ENCODE measurements at regions not wholly inside any gene's neighbourhood (a gene's known extent, or its start where the extent isn't known, plus 50 kb on each side); places are given as distances from the start of the nearest gene placed in this dataset.

- Histone ChIP-seq H3K9me3 (ENCODE audit: control insufficient read depth in 2 of 2, insufficient read depth in 1 of 2, low read length in 1 of 2) (peaks cover 0 to 2% of the 10 kb centered on the region in 2 donors), H3K27me3 (ENCODE audit: control insufficient read depth in 2 of 2, insufficient read depth in 1 of 2, low read length in 1 of 2) (no peaks in the 10 kb centered on the region), H3K4me3 (ENCODE audit: low read length in 2 of 2) (no peak overlapping the region), H3K36me3 (ENCODE audit: control insufficient read depth in 2 of 2, insufficient read depth in 2 of 2, low read length in 1 of 2) (no peaks in the 10 kb centered on the region), H3K4me1 (ENCODE audit: control insufficient read depth in 2 of 2, insufficient read depth in 2 of 2, low read length in 2 of 2) (no peaks in the 10 kb centered on the region), H3K27ac (ENCODE audit: low read depth in 1 of 2, low read length in 1 of 2) (no peak overlapping the region)
- no peak for DNase-seq (ENCODE audit: low read depth in 6 of 9, low spot score in 9 of 9)
Observed at GRCh38 chr1:217181756-217182155, 449.1 kb downstream of the GPATCH2 start.

- Histone ChIP-seq H3K9me3 (ENCODE audit: control insufficient read depth in 2 of 2, insufficient read depth in 1 of 2, low read length in 1 of 2) (no peaks in the 10 kb centered on the region), H3K36me3 (ENCODE audit: control insufficient read depth in 2 of 2, insufficient read depth in 2 of 2, low read length in 1 of 2) (no peaks in the 10 kb centered on the region), H3K4me1 (ENCODE audit: control insufficient read depth in 2 of 2, insufficient read depth in 2 of 2, low read length in 2 of 2) (no peaks in the 10 kb centered on the region), H3K27me3 (ENCODE audit: control insufficient read depth in 2 of 2, insufficient read depth in 1 of 2, low read length in 1 of 2) (no peaks in the 10 kb centered on the region), H3K27ac (ENCODE audit: low read depth in 1 of 2, low read length in 1 of 2) (no peak overlapping the region), H3K4me3 (ENCODE audit: low read length in 2 of 2) (no peak overlapping the region)
- WGBS = 89% methylated on average over 3 of the region's 3 CpGs
- no peak for DNase-seq (ENCODE audit: low read depth in 6 of 9, low spot score in 9 of 9)
Observed at GRCh38 chr1:217181176-217181746, 449.6 kb downstream of the GPATCH2 start.

- WGBS = 74% methylated on average over 4 of the region's 4 CpGs
- H3K27me3 ChIP-seq (ENCODE audit: control insufficient read depth in 2 of 2, insufficient read depth in 1 of 2, low read length in 1 of 2) = no peaks in the 10 kb centered on the region
- H3K9me3 ChIP-seq (ENCODE audit: control insufficient read depth in 2 of 2, insufficient read depth in 1 of 2, low read length in 1 of 2) = no peaks in the 10 kb centered on the region
- no peak overlapping the region for H3K4me3 ChIP-seq (ENCODE audit: low read length in 2 of 2)
- no peaks in the 10 kb centered on the region for H3K36me3 ChIP-seq (ENCODE audit: control insufficient read depth in 2 of 2, insufficient read depth in 2 of 2, low read length in 1 of 2)
- no peaks in the 10 kb centered on the region for H3K4me1 ChIP-seq (ENCODE audit: control insufficient read depth in 2 of 2, insufficient read depth in 2 of 2, low read length in 2 of 2)
- DNase-seq (ENCODE audit: low read depth in 6 of 9, low spot score in 9 of 9) = no peak
- no peak overlapping the region for H3K27ac ChIP-seq (ENCODE audit: low read depth in 1 of 2, low read length in 1 of 2)
Observed at GRCh38 chr1:217180443-217180842, 450.4 kb downstream of the GPATCH2 start.

- no peaks in the 10 kb centered on the region for H3K27me3 ChIP-seq (ENCODE audit: control insufficient read depth in 2 of 2, insufficient read depth in 1 of 2, low read length in 1 of 2)
- no peak overlapping the region for H3K27ac ChIP-seq (ENCODE audit: low read depth in 1 of 2, low read length in 1 of 2)
- H3K4me1 ChIP-seq (ENCODE audit: control insufficient read depth in 2 of 2, insufficient read depth in 2 of 2, low read length in 2 of 2) = no peaks in the 10 kb centered on the region
- no peak for DNase-seq (ENCODE audit: low read depth in 6 of 9, low spot score in 9 of 9)
- no peak overlapping the region for H3K4me3 ChIP-seq (ENCODE audit: low read length in 2 of 2)
- H3K36me3 ChIP-seq (ENCODE audit: control insufficient read depth in 2 of 2, insufficient read depth in 2 of 2, low read length in 1 of 2) = no peaks in the 10 kb centered on the region
- WGBS = 92% methylated on average over 4 of the region's 4 CpGs
- H3K9me3 ChIP-seq (ENCODE audit: control insufficient read depth in 2 of 2, insufficient read depth in 1 of 2, low read length in 1 of 2) = no peaks in the 10 kb centered on the region
Observed at GRCh38 chr1:217164403-217164802, 441.2 kb upstream of the ESRRG start.

GRCh38 chr1:217153361-217153760, 430.1 kb upstream of the ESRRG start:
- DNase-seq (ENCODE audit: low read depth in 6 of 9, low spot score in 9 of 9) = no peak
- no peak overlapping the region for H3K4me3 ChIP-seq (ENCODE audit: low read length in 2 of 2)
- 96% methylated on average over 4 of the region's 4 CpGs for WGBS
- H3K4me1 ChIP-seq (ENCODE audit: control insufficient read depth in 2 of 2, insufficient read depth in 2 of 2, low read length in 2 of 2) = no peaks in the 10 kb centered on the region
- H3K9me3 ChIP-seq (ENCODE audit: control insufficient read depth in 2 of 2, insufficient read depth in 1 of 2, low read length in 1 of 2) = no peaks in the 10 kb centered on the region
- H3K36me3 ChIP-seq (ENCODE audit: control insufficient read depth in 2 of 2, insufficient read depth in 2 of 2, low read length in 1 of 2) = no peaks in the 10 kb centered on the region
- H3K27ac ChIP-seq (ENCODE audit: low read depth in 1 of 2, low read length in 1 of 2) = no peak overlapping the region
- no peaks in the 10 kb centered on the region for H3K27me3 ChIP-seq (ENCODE audit: control insufficient read depth in 2 of 2, insufficient read depth in 1 of 2, low read length in 1 of 2)

- Histone ChIP-seq H3K36me3 (ENCODE audit: control insufficient read depth in 2 of 2, insufficient read depth in 2 of 2, low read length in 1 of 2) (no peaks in the 10 kb centered on the region), H3K9me3 (ENCODE audit: control insufficient read depth in 2 of 2, insufficient read depth in 1 of 2, low read length in 1 of 2) (no peaks in the 10 kb centered on the region), H3K4me3 (ENCODE audit: low read length in 2 of 2) (no peak overlapping the region), H3K27me3 (ENCODE audit: control insufficient read depth in 2 of 2, insufficient read depth in 1 of 2, low read length in 1 of 2) (no peaks in the 10 kb centered on the region), H3K4me1 (ENCODE audit: control insufficient read depth in 2 of 2, insufficient read depth in 2 of 2, low read length in 2 of 2) (no peaks in the 10 kb centered on the region), H3K27ac (ENCODE audit: low read depth in 1 of 2, low read length in 1 of 2) (no peak overlapping the region)
- no peak for DNase-seq (ENCODE audit: low read depth in 6 of 9, low spot score in 9 of 9)
Observed at GRCh38 chr1:217150366-217150765, 427.1 kb upstream of the ESRRG start.

GRCh38 chr1:217149791-217150190, 426.6 kb upstream of the ESRRG start:
- no peaks in the 10 kb centered on the region for H3K9me3 ChIP-seq (ENCODE audit: control insufficient read depth in 2 of 2, insufficient read depth in 1 of 2, low read length in 1 of 2)
- no peak for DNase-seq (ENCODE audit: low read depth in 6 of 9, low spot score in 9 of 9)
- no peaks in the 10 kb centered on the region for H3K4me1 ChIP-seq (ENCODE audit: control insufficient read depth in 2 of 2, insufficient read depth in 2 of 2, low read length in 2 of 2)
- no peak overlapping the region for H3K4me3 ChIP-seq (ENCODE audit: low read length in 2 of 2)
- H3K27ac ChIP-seq (ENCODE audit: low read depth in 1 of 2, low read length in 1 of 2) = no peak overlapping the region
- 84% methylated on average over 2 of the region's 2 CpGs for WGBS
- H3K36me3 ChIP-seq (ENCODE audit: control insufficient read depth in 2 of 2, insufficient read depth in 2 of 2, low read length in 1 of 2) = no peaks in the 10 kb centered on the region
- no peaks in the 10 kb centered on the region for H3K27me3 ChIP-seq (ENCODE audit: control insufficient read depth in 2 of 2, insufficient read depth in 1 of 2, low read length in 1 of 2)

- Histone ChIP-seq H3K9me3 (ENCODE audit: control insufficient read depth in 2 of 2, insufficient read depth in 1 of 2, low read length in 1 of 2) (no peaks in the 10 kb centered on the region), H3K27ac (ENCODE audit: low read depth in 1 of 2, low read length in 1 of 2) (no peak overlapping the region), H3K36me3 (ENCODE audit: control insufficient read depth in 2 of 2, insufficient read depth in 2 of 2, low read length in 1 of 2) (no peaks in the 10 kb centered on the region), H3K4me1 (ENCODE audit: control insufficient read depth in 2 of 2, insufficient read depth in 2 of 2, low read length in 2 of 2) (no peaks in the 10 kb centered on the region), H3K27me3 (ENCODE audit: control insufficient read depth in 2 of 2, insufficient read depth in 1 of 2, low read length in 1 of 2) (peaks cover 41 to 57% of the 10 kb centered on the region in 2 donors), H3K4me3 (ENCODE audit: low read length in 2 of 2) (no peak overlapping the region)
- WGBS = 71% methylated on average over 2 of the region's 2 CpGs
- DNase-seq (ENCODE audit: low read depth in 6 of 9, low spot score in 9 of 9) = no peak
Observed at GRCh38 chr1:217141711-217142110, 418.5 kb upstream of the ESRRG start.

- Histone ChIP-seq H3K27me3 (ENCODE audit: control insufficient read depth in 2 of 2, insufficient read depth in 1 of 2, low read length in 1 of 2) (peaks cover 54 to 71% of the 10 kb centered on the region in 2 donors), H3K9me3 (ENCODE audit: control insufficient read depth in 2 of 2, insufficient read depth in 1 of 2, low read length in 1 of 2) (no peaks in the 10 kb centered on the region), H3K4me3 (ENCODE audit: low read length in 2 of 2) (no peak overlapping the region), H3K4me1 (ENCODE audit: control insufficient read depth in 2 of 2, insufficient read depth in 2 of 2, low read length in 2 of 2) (no peaks in the 10 kb centered on the region), H3K27ac (ENCODE audit: low read depth in 1 of 2, low read length in 1 of 2) (no peak overlapping the region), H3K36me3 (ENCODE audit: control insufficient read depth in 2 of 2, insufficient read depth in 2 of 2, low read length in 1 of 2) (no peaks in the 10 kb centered on the region)
- 11% methylated on average over 30 of the region's 30 CpGs for WGBS
- no peak for DNase-seq (ENCODE audit: low read depth in 6 of 9, low spot score in 9 of 9)
Observed at GRCh38 chr1:217140041-217140901, 417.0 kb upstream of the ESRRG start.

All from thymus (tissue), 11 donors.